ENCODE measurements at regions not wholly inside any gene's neighbourhood (a gene's known extent, or its start where the extent isn't known, plus 50 kb on each side); places are given as distances from the start of the nearest gene placed in this dataset.

DNA sequence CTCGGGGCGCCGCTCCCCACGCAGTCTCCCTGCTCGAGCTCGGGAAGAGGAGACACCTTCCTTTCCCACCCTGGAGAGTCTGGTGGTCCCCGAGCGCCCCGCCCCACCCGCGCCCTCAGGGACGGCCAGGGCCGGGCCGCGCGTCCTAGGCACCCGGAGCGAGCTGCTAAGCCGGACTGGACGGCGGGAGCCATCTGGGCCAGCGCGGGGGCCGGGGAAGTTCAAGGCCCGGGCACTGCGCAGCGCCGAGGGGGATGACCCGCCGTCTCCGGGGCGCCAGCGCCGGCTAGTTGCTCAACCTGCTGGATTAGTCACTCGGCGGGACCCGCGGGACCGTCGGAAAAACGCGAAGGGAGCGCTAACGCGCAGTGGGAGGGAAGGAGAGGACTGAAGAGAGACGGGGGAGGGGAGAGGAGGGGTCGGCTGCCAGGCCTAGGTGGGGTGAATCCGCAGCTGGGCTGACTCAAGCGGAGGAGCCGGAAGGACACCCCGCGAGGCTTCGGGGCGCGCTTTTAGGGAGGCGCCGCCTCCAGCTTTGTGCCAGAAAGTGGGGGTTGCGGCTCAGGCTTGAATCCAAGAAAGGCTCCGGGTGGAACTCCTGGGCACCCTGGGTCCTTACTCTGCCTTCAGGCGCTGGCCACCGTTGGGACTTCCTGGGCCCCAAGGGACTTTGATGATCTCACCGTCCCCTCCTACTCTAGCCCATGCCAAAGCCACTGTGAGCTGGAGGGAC lies 75.7 kb upstream of the FOXP4 start:
- no peak for DNase-seq (ENCODE audit: low read depth, low spot score)

GRCh38 chr6:41471064-41471895 lies 74.9 kb upstream of the FOXP4 start:
- DNase-seq (ENCODE audit: low read depth, low spot score) = no peak

DNA sequence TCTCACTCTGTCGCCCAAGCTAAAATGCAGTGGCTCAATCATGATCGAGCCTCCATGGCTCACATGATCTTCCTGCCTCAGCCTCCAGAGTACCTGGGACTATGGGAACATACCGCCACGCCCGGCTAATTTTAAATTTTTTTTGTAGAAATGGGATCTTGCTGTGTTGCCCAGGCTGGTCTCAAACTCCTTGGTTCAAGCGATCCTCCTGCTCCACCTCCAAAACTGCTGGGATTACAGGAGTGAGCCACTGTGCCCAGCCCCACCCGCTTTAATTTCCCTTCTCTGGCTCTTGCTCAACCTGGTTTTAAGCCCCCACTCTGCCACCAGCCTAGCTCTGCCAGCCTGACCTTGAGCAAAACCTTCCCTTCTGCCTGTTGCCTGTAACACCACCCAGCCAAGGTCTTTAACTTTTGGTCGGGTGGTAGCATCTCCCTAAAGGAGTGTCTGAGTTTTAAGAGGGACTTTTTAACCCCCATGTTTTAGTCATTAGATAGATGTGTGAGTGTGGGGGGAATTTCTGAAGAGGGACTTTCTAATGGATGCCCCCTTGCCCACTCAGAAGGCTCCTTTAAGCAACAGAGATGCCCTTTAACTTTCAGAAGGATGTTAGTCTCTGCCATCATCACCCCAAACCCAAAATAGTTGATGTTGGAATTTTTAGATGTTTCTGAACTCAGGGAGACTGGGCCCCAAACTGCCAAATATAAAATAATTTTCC lies 71.8 kb upstream of the FOXP4 start:
- DNase-seq (ENCODE audit: low read depth, low spot score) = no peak

- no peak for DNase-seq (ENCODE audit: low read depth, low spot score)
Observed at GRCh38 chr6:41475164-41475563, 71.0 kb upstream of the FOXP4 start.

DNA sequence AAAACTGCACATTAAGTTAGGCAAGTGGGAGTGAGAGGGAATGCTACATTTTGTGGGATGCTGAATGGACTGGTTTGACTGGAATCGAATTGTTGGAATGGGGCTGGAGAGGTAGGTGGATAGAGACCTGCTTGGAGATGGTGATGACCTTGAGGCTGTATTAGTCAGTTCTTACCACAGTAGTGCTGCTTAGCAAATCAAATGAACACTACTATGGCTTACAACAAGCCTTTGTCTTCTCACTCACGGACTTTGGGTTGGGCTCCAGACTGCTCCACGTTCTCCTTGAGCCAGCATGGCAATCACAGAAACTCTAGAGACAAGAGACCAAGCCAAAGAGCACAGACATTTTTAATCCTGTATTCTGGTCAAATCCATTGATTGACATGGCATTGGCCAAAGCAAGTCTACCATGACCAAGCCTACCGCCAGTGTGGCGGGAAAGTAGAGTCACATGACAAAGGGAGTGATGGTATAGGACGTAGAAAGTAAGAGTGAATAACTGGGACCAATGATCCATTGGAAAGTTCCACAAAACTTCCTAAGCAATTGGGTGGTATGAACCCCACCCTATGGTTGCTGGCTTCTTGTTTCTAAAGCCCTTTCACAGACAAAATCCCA lies 70.3 kb upstream of the FOXP4 start:
- no peak for DNase-seq (ENCODE audit: low read depth, low spot score)

GRCh38 chr6:41476401-41476800 lies 69.8 kb upstream of the FOXP4 start:
- no peak for DNase-seq (ENCODE audit: low read depth, low spot score)

GRCh38 chr6:41477572-41477971 lies 68.6 kb upstream of the FOXP4 start:
- DNase-seq (ENCODE audit: low read depth, low spot score) = no peak

DNA sequence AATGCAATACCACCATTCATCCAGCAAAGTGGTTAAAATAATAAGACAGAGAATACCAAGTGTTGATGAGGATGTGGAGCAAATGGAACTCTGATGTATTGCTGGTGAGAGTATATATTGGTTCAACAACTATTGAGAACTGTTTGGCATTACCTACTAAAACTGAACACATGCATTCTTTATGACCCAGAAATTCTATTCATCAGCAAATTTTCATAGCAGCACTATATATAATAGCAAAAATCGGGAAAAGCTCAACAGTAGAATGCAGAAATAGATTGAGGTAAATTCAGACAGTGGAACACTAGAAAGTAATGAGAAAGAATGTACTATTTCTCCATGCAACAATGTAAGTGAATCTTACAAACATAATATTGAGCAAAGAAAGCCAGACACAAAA lies 62.2 kb upstream of the FOXP4 start:
- no peak for DNase-seq (ENCODE audit: low read depth, low spot score)

GRCh38 chr6:41487860-41488432 lies 58.2 kb upstream of the FOXP4 start:
- no peak for DNase-seq (ENCODE audit: low read depth, low spot score)

DNA sequence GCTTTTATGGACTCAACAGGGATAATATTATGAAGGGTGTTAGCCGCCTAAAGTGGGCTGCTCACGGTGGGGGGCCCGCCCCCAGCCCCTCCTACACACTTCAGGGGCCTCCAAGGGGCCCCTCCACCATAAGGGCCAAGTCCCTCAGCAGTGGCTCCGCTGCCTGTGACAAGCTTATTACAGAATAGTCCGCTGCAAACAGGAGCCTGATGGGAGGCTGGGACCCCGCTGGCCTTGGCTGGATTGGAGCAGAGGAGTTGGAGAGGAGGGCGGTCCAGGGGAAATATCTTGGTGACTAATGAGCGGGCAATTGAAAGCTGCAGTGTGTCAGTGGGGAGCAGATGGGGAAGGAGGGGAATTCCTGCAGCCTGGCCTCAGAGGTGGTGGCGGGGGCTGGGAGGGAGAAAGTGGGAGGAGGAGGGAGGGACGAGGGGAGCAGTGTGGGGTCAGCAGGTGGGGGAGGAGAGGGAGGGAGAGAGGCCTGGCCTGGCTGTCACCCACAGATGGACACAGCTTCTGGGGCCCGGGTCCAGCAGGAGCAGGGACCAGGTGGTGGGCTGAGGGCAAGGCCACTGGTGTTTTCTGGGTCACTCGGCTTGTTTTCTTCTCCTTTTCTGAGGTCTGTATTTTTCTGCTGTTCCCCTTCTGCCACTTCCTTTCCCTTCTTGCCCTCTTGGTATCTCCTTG lies 57.6 kb upstream of the FOXP4 start:
- no peak for DNase-seq (ENCODE audit: low read depth, low spot score)

DNA sequence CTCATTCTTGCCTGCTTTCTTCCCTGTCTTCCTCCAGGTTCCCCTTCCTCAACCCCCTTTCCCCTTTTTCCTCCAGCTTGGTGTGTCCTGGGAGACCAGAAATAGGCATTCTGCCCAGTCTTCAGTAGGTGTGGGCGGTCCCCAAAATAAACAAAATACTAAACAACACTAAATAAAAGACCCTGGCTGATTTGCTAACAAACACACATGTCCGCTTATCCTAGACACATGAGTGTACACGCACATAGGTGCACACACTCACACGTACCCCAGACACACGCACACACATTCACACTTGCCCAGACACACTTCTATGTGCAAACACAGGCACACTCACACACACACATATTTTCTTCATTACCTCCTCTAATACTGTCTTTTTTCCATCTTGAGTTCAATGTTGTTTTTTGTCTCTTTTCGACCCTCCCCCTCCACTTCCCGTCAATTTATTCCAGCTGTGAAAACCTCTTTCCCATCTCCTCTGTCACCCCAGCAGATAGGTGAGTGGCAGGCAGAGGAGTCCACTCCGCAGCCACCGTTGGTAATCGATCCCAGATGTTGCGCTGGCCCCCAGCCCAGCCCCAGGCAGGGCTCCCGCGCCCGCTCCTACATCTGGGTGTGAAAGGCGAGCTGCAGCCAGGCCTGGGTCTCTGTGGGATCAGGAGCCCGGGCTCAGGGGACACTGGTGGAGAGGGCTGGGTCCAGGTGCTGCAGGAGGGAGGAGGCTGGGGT lies 56.9 kb upstream of the FOXP4 start:
- no peak for DNase-seq (ENCODE audit: low read depth, low spot score)

GRCh38 chr6:41492261-41492891 lies 53.8 kb upstream of the FOXP4 start:
- no peak for DNase-seq (ENCODE audit: low read depth, low spot score)

DNA sequence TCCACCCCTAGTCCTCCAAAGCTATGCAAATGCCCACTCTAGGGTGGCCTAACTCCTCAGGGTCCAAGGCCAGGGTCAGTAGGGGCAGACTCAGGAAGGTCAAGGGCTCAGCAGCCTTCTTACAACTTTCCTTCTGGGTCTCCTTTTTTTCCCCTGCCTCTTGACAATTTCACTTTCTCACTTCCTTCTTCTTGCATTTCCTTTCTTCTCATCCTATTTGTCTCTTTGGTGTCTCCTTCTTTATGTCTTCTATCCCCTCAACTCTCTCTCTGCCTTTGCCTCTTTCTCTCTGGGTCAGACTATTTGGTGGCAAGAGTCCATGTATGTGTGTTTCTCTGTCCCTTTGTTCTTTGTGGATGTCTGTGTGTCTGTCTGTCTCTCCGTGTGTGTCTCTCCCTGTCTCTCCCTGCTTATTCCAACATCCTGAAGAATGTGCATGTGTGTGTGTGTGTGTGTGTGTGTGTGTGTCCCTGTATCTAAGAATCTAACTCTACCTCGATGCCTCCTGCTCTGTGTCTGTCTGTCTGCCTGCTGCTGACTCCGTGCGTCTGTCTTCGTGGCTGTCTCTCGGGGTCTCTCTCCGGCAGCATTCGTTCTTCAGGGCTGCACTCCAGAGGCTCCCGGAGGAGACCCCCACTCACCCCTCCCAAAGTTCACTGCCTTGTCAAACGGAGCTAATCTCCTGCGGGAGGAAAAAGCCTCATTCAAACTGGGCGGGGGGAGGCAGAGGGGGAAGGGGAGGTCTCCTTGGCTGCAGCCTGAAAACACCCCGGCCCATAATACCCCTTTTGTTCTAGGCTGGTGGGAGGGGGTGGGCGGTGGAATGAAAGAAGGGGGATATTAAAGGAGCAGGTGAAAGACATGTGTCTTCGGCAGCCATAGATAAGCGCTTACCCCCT lies 51.7 kb upstream of the FOXP4 start:
- no peak for DNase-seq (ENCODE audit: low read depth, low spot score)
